CD4-positive, alpha-beta memory T cell (primary cell): ENCODE measurements at regions not wholly inside any gene's neighbourhood (a gene's known extent, or its start where the extent isn't known, plus 50 kb on each side); places are given as distances from the start of the nearest gene placed in this dataset.

Experiments used
- CTCF ChIA-PET: fragments of 350-600 bp; sonication (Branson Sonifier 250); formaldehyde crosslinking; loops from one replicate; lab custom pipeline; 2021; ENCODE audit warnings: inconsistent platforms; ENCODE audit not compliant: partially characterized antibody; lab: Charles Lee
- POLR2A ChIA-PET: fragments of 350-600 bp; sonication (Branson Sonifier 250); formaldehyde crosslinking; loops from one replicate; lab custom pipeline; 2021; ENCODE audit not compliant: partially characterized antibody; lab: Charles Lee
- DNase-seq, 5 donors: peaks; one replicate each; pipeline versions ENCODE4 v3.0.0 to v3.0.0-alpha.2; 2020 to 2022; ENCODE audit warnings: mixed read lengths in 1 of 5
- H3K27ac ChIP-seq: one replicate; pipeline ENCODE4 v1.7.0; 2013; ENCODE audit warnings: low read depth, low read length
- H3K27me3 ChIP-seq: 2 replicates; pipeline ENCODE4 v1.7.0; 2013; ENCODE audit warnings: mild to moderate bottlenecking, low read length, moderate library complexity; ENCODE audit not compliant: insufficient read depth
- H3K36me3 ChIP-seq: 2 replicates; pipeline ENCODE4 v1.7.0; 2013; ENCODE audit warnings: mild to moderate bottlenecking, low read length, moderate library complexity; ENCODE audit not compliant: insufficient read depth
- H3K4me1 ChIP-seq: 2 replicates; pipeline ENCODE4 v1.7.0; 2013; ENCODE audit warnings: mild to moderate bottlenecking, low read length, moderate library complexity; ENCODE audit not compliant: insufficient read depth
- H3K4me3 ChIP-seq, 2 donors: one replicate each; pipeline ENCODE4 v1.7.0; 2013; ENCODE audit warnings: low read length in 2 of 2, mild to moderate bottlenecking in 1 of 2
- H3K9me3 ChIP-seq, 2 donors: one replicate each; pipeline ENCODE4 v1.7.0; 2013; ENCODE audit warnings: low read length in 2 of 2, control low read depth in 1 of 2; ENCODE audit not compliant: control insufficient read depth in 1 of 2
- H3K27ac Mint-ChIP-seq, 7 donors: one replicate each; pipeline ENCODE4 v1.8.0; 2020 to 2021; ENCODE audit warnings: mixed read lengths in 7 of 7, mild to moderate bottlenecking in 6 of 7, inconsistent platforms in 3 of 7, moderate library complexity in 3 of 7
- H3K27me3 Mint-ChIP-seq, 2 donors: one replicate each; pipeline ENCODE4 v1.8.0; 2020 to 2021; ENCODE audit warnings: mixed read lengths in 2 of 2
- H3K36me3 Mint-ChIP-seq, 2 donors: one replicate each; pipeline ENCODE4 v1.8.0; 2020 to 2021; ENCODE audit warnings: mixed read lengths in 2 of 2, inconsistent platforms in 1 of 2, mild to moderate bottlenecking in 1 of 2
- H3K4me1 Mint-ChIP-seq, 4 donors: one replicate each; pipeline ENCODE4 v1.8.0; 2020 to 2021; ENCODE audit warnings: mixed read lengths in 4 of 4, mild to moderate bottlenecking in 1 of 4
- H3K4me3 Mint-ChIP-seq, 8 donors: one replicate each; pipeline ENCODE4 v1.8.0; 2020 to 2021; ENCODE audit warnings: mixed read lengths in 8 of 8, mild to moderate bottlenecking in 7 of 8, moderate library complexity in 6 of 8, inconsistent platforms in 3 of 8
- H3K9me3 Mint-ChIP-seq, 8 donors: one replicate each; pipeline ENCODE4 v1.8.0; 2020 to 2021; ENCODE audit warnings: mixed read lengths in 8 of 8, mild to moderate bottlenecking in 5 of 8, inconsistent platforms in 3 of 8, moderate library complexity in 1 of 8
- intact Hi-C: fragments of 100-400 bp; cut with micrococcal nuclease; formaldehyde crosslinking; loops from one replicate; pipeline ENCODE4 v1.15.1; 2023

DNA sequence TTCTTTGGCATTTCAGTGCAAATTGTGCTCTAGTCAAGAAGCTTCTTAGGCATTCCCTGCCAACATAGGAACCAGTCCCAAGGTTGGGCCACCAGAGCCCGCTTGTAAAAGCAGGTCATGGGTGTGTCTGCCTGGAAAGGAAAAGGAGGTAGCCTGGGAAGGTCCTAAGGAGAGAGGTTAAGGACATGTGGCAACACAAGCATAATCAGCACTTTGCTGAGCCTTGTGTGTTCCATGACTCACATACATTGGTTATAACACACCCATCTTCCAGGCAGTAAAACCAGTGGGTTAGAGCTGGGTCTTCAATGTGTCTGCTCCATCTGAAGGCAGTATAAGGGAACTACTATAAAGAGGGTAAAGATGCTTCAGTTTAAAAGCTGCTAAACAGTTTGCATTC is 165.0 kb downstream of the FHIP1A start:
- Mint-ChIP-seq H3K36me3 (no peaks in the 10 kb centered on the region), H3K27me3 (peaks cover 2% of the 10 kb centered on the region in 2 donors), H3K27ac (no peak overlapping the region), H3K4me1 (no peaks in the 10 kb centered on the region), H3K9me3 (no peaks in the 10 kb centered on the region), H3K4me3 (no peak overlapping the region)
- H3K4me3 ChIP-seq, result no peak overlapping the region
- intact Hi-C loops, result no loop called here
- CTCF ChIA-PET, result no interaction called here
- POLR2A ChIA-PET, result no interaction called here
- H3K36me3 ChIP-seq, result no peaks in the 10 kb centered on the region
- no peak for DNase-seq
- no peaks in the 10 kb centered on the region for H3K4me1 ChIP-seq
- no peaks in the 10 kb centered on the region for H3K9me3 ChIP-seq
- no peaks in the 10 kb centered on the region for H3K27me3 ChIP-seq
- no peak overlapping the region for H3K27ac ChIP-seq

DNA sequence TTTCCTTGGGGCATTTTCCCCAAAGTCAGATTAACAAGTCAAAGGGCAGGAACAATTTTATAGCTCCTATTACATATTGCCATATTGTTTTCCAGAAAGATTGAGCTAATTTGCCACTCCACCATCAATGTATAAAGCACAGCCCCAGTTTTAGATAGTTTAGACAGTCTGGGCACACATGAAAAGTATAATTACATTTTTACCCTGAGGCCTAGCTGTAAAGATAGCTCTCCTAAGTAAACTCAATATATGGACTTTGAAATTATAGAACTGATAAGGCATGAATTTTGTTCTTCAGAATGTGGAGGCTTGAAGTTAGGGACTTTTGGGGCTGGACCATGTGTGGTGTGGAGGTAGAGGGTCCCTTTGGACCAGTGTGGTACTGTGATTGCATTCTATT is 166.0 kb downstream of the FHIP1A start:
- H3K4me3 Mint-ChIP-seq, result no peak overlapping the region
- Histone ChIP-seq H3K9me3 (no peaks in the 10 kb centered on the region), H3K27ac (no peak overlapping the region), H3K36me3 (no peaks in the 10 kb centered on the region), H3K4me1 (no peaks in the 10 kb centered on the region), H3K27me3 (no peaks in the 10 kb centered on the region), H3K4me3 (no peak overlapping the region)
- intact Hi-C loops, result no loop called here
- peaks cover 0 to 2% of the 10 kb centered on the region in 2 donors for H3K27me3 Mint-ChIP-seq
- CTCF ChIA-PET, result no interaction called here
- no peaks in the 10 kb centered on the region for H3K4me1 Mint-ChIP-seq
- no peaks in the 10 kb centered on the region for H3K36me3 Mint-ChIP-seq
- no peak for DNase-seq
- POLR2A ChIA-PET, result no interaction called here
- no peaks in the 10 kb centered on the region for H3K9me3 Mint-ChIP-seq
- H3K27ac Mint-ChIP-seq, result no peak overlapping the region

- POLR2A ChIA-PET, result no interaction called here
- H3K36me3 Mint-ChIP-seq, result no peaks in the 10 kb centered on the region
- intact Hi-C loops, result no loop called here
- no peak overlapping the region for H3K4me3 Mint-ChIP-seq
- no peaks in the 10 kb centered on the region for H3K4me1 Mint-ChIP-seq
- Histone ChIP-seq H3K36me3 (no peaks in the 10 kb centered on the region), H3K27ac (no peak overlapping the region), H3K9me3 (no peaks in the 10 kb centered on the region), H3K4me1 (no peaks in the 10 kb centered on the region), H3K4me3 (no peak overlapping the region), H3K27me3 (no peaks in the 10 kb centered on the region)
- peaks cover 0 to 2% of the 10 kb centered on the region in 2 donors for H3K27me3 Mint-ChIP-seq
- no peaks in the 10 kb centered on the region for H3K9me3 Mint-ChIP-seq
- CTCF ChIA-PET, result no interaction called here
- no peak for DNase-seq
- no peak overlapping the region for H3K27ac Mint-ChIP-seq
These were observed 166.7 kb downstream of the FHIP1A start for GRCh38 chr4:151575646-151576045.

DNA sequence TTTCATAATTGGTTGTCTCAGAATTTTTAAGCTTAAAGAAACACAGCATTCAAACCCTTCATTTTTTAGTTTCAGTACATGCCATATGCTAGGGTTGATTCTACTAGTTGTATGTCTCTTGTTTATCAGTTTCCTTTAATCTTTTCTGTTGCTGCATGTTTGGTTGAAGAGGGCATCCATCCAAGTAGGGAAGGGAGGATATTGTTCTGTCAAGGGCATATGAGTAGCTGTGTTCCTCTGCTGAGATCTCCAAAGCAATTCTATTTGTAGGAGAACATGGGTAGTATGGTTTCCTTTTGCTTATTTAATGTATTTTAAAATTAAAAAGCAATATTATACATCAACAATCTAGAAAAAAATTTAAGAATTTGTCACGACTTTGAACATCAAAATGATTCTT is 167.7 kb downstream of the FHIP1A start:
- no peak overlapping the region for H3K4me3 ChIP-seq
- H3K36me3 ChIP-seq, result no peaks in the 10 kb centered on the region
- no peaks in the 10 kb centered on the region for H3K9me3 ChIP-seq
- H3K4me1 ChIP-seq, result no peaks in the 10 kb centered on the region
- no peaks in the 10 kb centered on the region for H3K9me3 Mint-ChIP-seq
- H3K27ac ChIP-seq, result no peak overlapping the region
- H3K27ac Mint-ChIP-seq, result no peak overlapping the region
- no peaks in the 10 kb centered on the region for H3K36me3 Mint-ChIP-seq
- ChIA-PET POLR2A (no interaction called here), CTCF (interaction anchor here (1.1 kb wide), 1 partner anchor 13 kb away, joined by 4 read pairs; no protein-coding TSS in a partner anchor)
- H3K27me3 Mint-ChIP-seq, result peaks cover 0 to 2% of the 10 kb centered on the region in 2 donors
- H3K4me3 Mint-ChIP-seq, result no peak overlapping the region
- no peaks in the 10 kb centered on the region for H3K4me1 Mint-ChIP-seq
- no peak for DNase-seq
- intact Hi-C loops, result no loop called here
- H3K27me3 ChIP-seq, result no peaks in the 10 kb centered on the region

- no peaks in the 10 kb centered on the region for H3K36me3 ChIP-seq
- Mint-ChIP-seq H3K4me1 (no peaks in the 10 kb centered on the region), H3K4me3 (no peak overlapping the region), H3K27me3 (peaks cover 2 to 3% of the 10 kb centered on the region in 2 donors), H3K27ac (no peak overlapping the region), H3K9me3 (no peaks in the 10 kb centered on the region), H3K36me3 (no peaks in the 10 kb centered on the region)
- no peak for DNase-seq
- H3K27me3 ChIP-seq, result no peaks in the 10 kb centered on the region
- CTCF ChIA-PET, result no interaction called here
- POLR2A ChIA-PET, result no interaction called here
- no peaks in the 10 kb centered on the region for H3K9me3 ChIP-seq
- H3K27ac ChIP-seq, result no peak overlapping the region
- no peak overlapping the region for H3K4me3 ChIP-seq
- no peaks in the 10 kb centered on the region for H3K4me1 ChIP-seq
- intact Hi-C loops, result no loop called here
These were observed 172.6 kb downstream of the FHIP1A start for GRCh38 chr4:151581570-151581969.

- Mint-ChIP-seq H3K36me3 (no peaks in the 10 kb centered on the region), H3K9me3 (no peaks in the 10 kb centered on the region), H3K27ac (no peak overlapping the region), H3K4me1 (no peaks in the 10 kb centered on the region), H3K4me3 (no peak overlapping the region), H3K27me3 (peaks cover 2 to 3% of the 10 kb centered on the region in 2 donors)
- Histone ChIP-seq H3K27ac (no peak overlapping the region), H3K4me1 (no peaks in the 10 kb centered on the region), H3K27me3 (no peaks in the 10 kb centered on the region), H3K4me3 (no peak overlapping the region), H3K9me3 (no peaks in the 10 kb centered on the region), H3K36me3 (no peaks in the 10 kb centered on the region)
- ChIA-PET CTCF (no interaction called here), POLR2A (no interaction called here)
- intact Hi-C loops, result no loop called here
- no peak for DNase-seq
These were observed 173.1 kb downstream of the FHIP1A start for GRCh38 chr4:151582098-151582497.

GRCh38 chr4:151583157-151583914 is 174.4 kb downstream of the FHIP1A start:
- H3K27ac Mint-ChIP-seq, result no peak overlapping the region
- H3K4me1 Mint-ChIP-seq, result no peaks in the 10 kb centered on the region
- H3K9me3 Mint-ChIP-seq, result no peaks in the 10 kb centered on the region
- H3K27me3 ChIP-seq, result no peaks in the 10 kb centered on the region
- H3K4me3 ChIP-seq, result no peak overlapping the region
- H3K27me3 Mint-ChIP-seq, result peaks cover 0 to 3% of the 10 kb centered on the region in 2 donors
- no peaks in the 10 kb centered on the region for H3K4me1 ChIP-seq
- POLR2A ChIA-PET, result no interaction called here
- no peak overlapping the region for H3K4me3 Mint-ChIP-seq
- no peak overlapping the region for H3K27ac ChIP-seq
- CTCF ChIA-PET, result no interaction called here
- no peaks in the 10 kb centered on the region for H3K36me3 ChIP-seq
- intact Hi-C loops, result no loop called here
- no peak for DNase-seq
- H3K36me3 Mint-ChIP-seq, result no peaks in the 10 kb centered on the region
- H3K9me3 ChIP-seq, result no peaks in the 10 kb centered on the region
